Trophoblast cell (in vitro differentiated cells and primary cell): ENCODE measurements at regions not wholly inside any gene's neighbourhood (a gene's known extent, or its start where the extent isn't known, plus 50 kb on each side); places are given as distances from the start of the nearest gene placed in this dataset.
A peak's percentile ranks its signal among the peaks of the same experiment; 100 is the strongest.

Source experiments
- DNase-seq, 2 donors: peaks; one replicate each; pipeline ENCODE4 v3.0.0-alpha.2; 2016
- H2AFZ ChIP-seq: 2 replicates; pipeline ENCODE4 v1.6.1; 2013; ENCODE audit warnings: low read length, moderate library complexity, mild to moderate bottlenecking; ENCODE audit not compliant: insufficient read depth, poor library complexity
- H2AK5ac ChIP-seq: 2 replicates; pipeline ENCODE4 v1.6.1; 2013; ENCODE audit warnings: mild to moderate bottlenecking, low read length
- H2BK120ac ChIP-seq: 2 replicates; pipeline ENCODE4 v1.6.1; 2013; ENCODE audit warnings: low read length, mild to moderate bottlenecking, moderate library complexity; ENCODE audit not compliant: insufficient read depth, poor library complexity
- H2BK12ac ChIP-seq: 2 replicates; pipeline ENCODE4 v1.6.1; 2013; ENCODE audit warnings: mild to moderate bottlenecking, low read length, moderate library complexity
- H2BK5ac ChIP-seq: 2 replicates; pipeline ENCODE4 v1.6.1; 2013; ENCODE audit warnings: low read length, low read depth, moderate library complexity, mild to moderate bottlenecking; ENCODE audit not compliant: poor library complexity
- H3K14ac ChIP-seq: 2 replicates; pipeline ENCODE4 v1.6.1; 2013; ENCODE audit warnings: mild to moderate bottlenecking, low read length
- H3K18ac ChIP-seq: 2 replicates; pipeline ENCODE4 v1.6.1; 2013; ENCODE audit warnings: mild to moderate bottlenecking, low read length
- H3K23ac ChIP-seq: 2 replicates; pipeline ENCODE4 v1.6.1; 2013; ENCODE audit warnings: low read length
- H3K27ac ChIP-seq: 2 replicates; pipeline ENCODE4 v1.5.1; 2013; ENCODE audit warnings: low read depth, mild to moderate bottlenecking, inconsistent platforms, low read length, moderate library complexity
- H3K27me3 ChIP-seq: 2 replicates; pipeline ENCODE4 v1.6.1; 2013; ENCODE audit warnings: inconsistent platforms, mild to moderate bottlenecking, low read length, moderate library complexity; ENCODE audit not compliant: insufficient read depth
- H3K36me3 ChIP-seq, 2 experiments: 1 replicate in 1 of 2; 2 replicates in 1 of 2; pipeline ENCODE4 v1.6.1; 2013; ENCODE audit warnings: low read length in 2 of 2, mild to moderate bottlenecking in 2 of 2, moderate library complexity in 1 of 2; ENCODE audit not compliant: insufficient read depth in 2 of 2, control insufficient read depth in 1 of 2
- H3K4ac ChIP-seq: 2 replicates; pipeline ENCODE4 v1.6.1; 2013; ENCODE audit warnings: low read depth, mild to moderate bottlenecking, low read length, moderate library complexity
- H3K4me1 ChIP-seq, 2 experiments: 1 replicate in 1 of 2; 2 replicates in 1 of 2; pipeline ENCODE4 v1.6.1; 2013; ENCODE audit warnings: low read length in 2 of 2, mild to moderate bottlenecking in 2 of 2, moderate library complexity in 1 of 2; ENCODE audit not compliant: insufficient read depth in 2 of 2, control insufficient read depth in 1 of 2
- H3K4me2 ChIP-seq: 2 replicates; pipeline ENCODE4 v1.6.1; 2013; ENCODE audit warnings: inconsistent platforms, mild to moderate bottlenecking, low read length, moderate library complexity
- H3K4me3 ChIP-seq: 2 replicates; pipeline ENCODE4 v1.5.1; 2013; ENCODE audit warnings: mild to moderate bottlenecking, low read depth, low read length, inconsistent platforms
- H3K79me1 ChIP-seq: one replicate; pipeline ENCODE4 v1.6.1; 2013; ENCODE audit warnings: low read length
- H3K79me2 ChIP-seq: 2 replicates; pipeline ENCODE4 v1.6.1; 2013; ENCODE audit warnings: low read length, mild to moderate bottlenecking; ENCODE audit not compliant: control insufficient read depth, insufficient read depth, poor library complexity
- H3K9ac ChIP-seq: 2 replicates; pipeline ENCODE4 v1.6.1; 2013; ENCODE audit warnings: mild to moderate bottlenecking, low read length
- H3K9me3 ChIP-seq: 2 replicates; pipeline ENCODE4 v1.6.1; 2013; ENCODE audit warnings: low read depth, mild to moderate bottlenecking, control low read depth, inconsistent platforms, low read length; ENCODE audit not compliant: insufficient read depth
- H4K12ac ChIP-seq: 2 replicates; pipeline ENCODE4 v1.6.1; 2013; ENCODE audit warnings: low read depth, mild to moderate bottlenecking, low read length, moderate library complexity
- H4K8ac ChIP-seq: 2 replicates; pipeline ENCODE4 v1.6.1; 2013; ENCODE audit warnings: low read depth, mild to moderate bottlenecking, low read length, moderate library complexity
- H4K91ac ChIP-seq: one replicate; pipeline ENCODE4 v1.6.1; 2013; ENCODE audit warnings: low read depth, mild to moderate bottlenecking, low read length, moderate library complexity
- WGBS: extraction: QIAGEN DNeasy Blood & Tissue Kit; methylation state at CpG from one replicate; pipeline ENCODE4 v1.1.7; 2013; ENCODE audit warnings: missing lambda C conversion rate; ENCODE audit not compliant: insufficient read length, insufficient coverage; ENCODE audit errors: extremely low coverage; 5-methylcytosine and 5-hydroxymethylcytosine counted together

DNA sequence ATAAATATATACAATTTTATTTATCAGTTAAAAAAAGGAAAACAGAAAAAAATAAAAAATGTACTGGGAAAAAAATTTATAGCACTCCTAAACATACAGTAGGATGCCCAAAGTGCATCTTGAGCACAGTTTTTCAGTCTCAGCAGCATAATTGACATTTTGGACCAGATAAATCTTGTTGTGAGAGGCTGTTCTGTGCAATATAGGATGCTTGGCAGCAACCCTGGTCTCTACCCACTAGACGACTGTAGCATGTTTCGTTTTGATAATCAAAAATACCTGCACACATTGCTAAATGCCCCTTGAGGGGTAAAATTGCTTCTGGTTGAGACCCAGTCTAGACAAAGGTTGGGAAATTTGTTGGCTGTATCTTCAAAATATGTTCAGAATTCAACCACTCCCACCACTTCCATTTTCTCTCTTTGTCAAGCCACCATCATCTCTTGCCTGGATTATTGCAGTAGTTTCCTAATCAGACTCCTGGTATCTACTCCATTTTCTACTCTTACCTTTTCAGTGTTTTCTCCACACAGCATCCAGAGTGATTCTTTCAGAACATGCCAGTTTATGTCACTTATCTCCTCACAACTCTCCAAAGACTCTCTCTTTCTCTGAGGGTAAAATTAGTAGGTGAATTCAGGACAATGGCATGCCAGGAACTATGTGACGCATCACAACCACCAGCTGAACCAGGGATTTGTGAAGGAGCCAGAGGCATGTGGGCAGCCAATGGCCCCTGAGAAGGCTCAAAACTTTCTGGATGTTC, 91.4 kb downstream of the GPR85 start:
- no peak overlapping the region for H2AFZ ChIP-seq
- no peak overlapping the region for H3K9ac ChIP-seq
- no peak overlapping the region for H3K14ac ChIP-seq
- no peak overlapping the region for H3K4me3 ChIP-seq
- H3K79me2 ChIP-seq: no peaks in the 10 kb centered on the region
- peak overlapping the region; percentile 35 for H3K27ac ChIP-seq
- H4K12ac ChIP-seq: no peak overlapping the region
- no peak overlapping the region for H2BK12ac ChIP-seq
- H3K36me3 ChIP-seq: no peaks in the 10 kb centered on the region
- H4K8ac ChIP-seq: no peak overlapping the region
- peaks cover 0 to 3% of the 10 kb centered on the region in 2 experiments for H3K4me1 ChIP-seq
- H4K91ac ChIP-seq: no peak overlapping the region
- no peak overlapping the region for H3K4ac ChIP-seq
- no peaks in the 10 kb centered on the region for H3K27me3 ChIP-seq
- no peaks in the 10 kb centered on the region for H3K79me1 ChIP-seq
- H3K4me2 ChIP-seq: no peak overlapping the region
- WGBS: no CpG with 5 or more reads among the region's 3 CpGs
- H3K23ac ChIP-seq: no peak overlapping the region
- peak; percentile 84 to 99 for DNase-seq
- H3K18ac ChIP-seq: no peak overlapping the region
- no peaks in the 10 kb centered on the region for H3K9me3 ChIP-seq
- no peak overlapping the region for H2AK5ac ChIP-seq
- H2BK120ac ChIP-seq: no peak overlapping the region
- no peak overlapping the region for H2BK5ac ChIP-seq

DNA sequence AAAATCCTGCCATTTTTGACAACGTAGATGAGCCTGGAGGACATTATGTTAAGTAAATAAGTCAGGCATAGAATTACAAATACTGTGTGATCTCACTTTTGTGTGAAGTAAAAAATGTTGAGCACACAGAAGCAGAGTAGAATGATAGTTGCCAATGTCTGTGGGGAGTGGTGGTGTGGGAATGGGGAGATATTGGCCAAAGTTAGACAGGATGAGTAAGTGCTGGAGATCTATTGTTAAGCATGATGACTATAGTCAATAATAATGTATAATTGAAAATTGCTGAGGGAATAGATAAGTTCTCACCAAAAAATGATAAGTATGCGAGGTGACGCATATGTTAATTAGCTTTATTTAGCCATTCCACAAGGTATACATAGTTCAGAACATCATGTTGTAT, 92.0 kb downstream of the GPR85 start:
- Histone ChIP-seq H4K91ac (no peak overlapping the region), H2BK5ac (no peak overlapping the region), H3K4me1 (peaks cover 0 to 3% of the 10 kb centered on the region in 2 experiments)

DNA sequence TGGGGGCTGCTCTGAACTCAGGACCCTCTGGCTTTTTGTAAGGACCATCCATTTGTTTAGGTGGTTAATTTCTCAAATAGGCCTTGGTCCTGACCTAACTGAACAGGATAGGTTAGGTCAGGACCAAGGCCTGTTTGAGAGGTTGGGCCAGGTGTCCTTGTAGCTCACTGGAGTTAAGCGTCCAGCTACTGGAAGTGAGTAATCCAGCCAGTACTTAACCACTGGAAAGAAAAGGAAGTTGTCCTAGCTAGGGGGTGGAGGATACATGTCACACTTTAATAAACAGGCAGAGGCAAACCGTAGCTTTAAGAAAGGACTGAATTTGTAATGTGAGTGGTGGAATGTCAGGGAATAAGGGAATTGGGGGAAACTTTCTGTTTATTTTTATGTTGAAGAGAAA, 96.0 kb downstream of the GPR85 start:
- no peak overlapping the region for H2AK5ac ChIP-seq
- no peak overlapping the region for H2BK120ac ChIP-seq
- H3K9me3 ChIP-seq: no peaks in the 10 kb centered on the region
- no peak overlapping the region for H2BK5ac ChIP-seq
- no peak overlapping the region for H3K27ac ChIP-seq
- WGBS: no CpG with 5 or more reads among the region's 2 CpGs
- no peaks in the 10 kb centered on the region for H3K36me3 ChIP-seq
- H2AFZ ChIP-seq: no peak overlapping the region
- no peak overlapping the region for H3K4ac ChIP-seq
- H3K4me1 ChIP-seq: peaks cover 0 to 5% of the 10 kb centered on the region in 2 experiments
- no peaks in the 10 kb centered on the region for H3K79me2 ChIP-seq
- no peak overlapping the region for H3K23ac ChIP-seq
- no peak overlapping the region for H4K12ac ChIP-seq
- DNase-seq: peak in 1 of 2 donors; percentile 26
- no peak overlapping the region for H3K4me3 ChIP-seq
- H3K4me2 ChIP-seq: no peak overlapping the region
- no peak overlapping the region for H3K14ac ChIP-seq
- H3K18ac ChIP-seq: no peak overlapping the region
- no peak overlapping the region for H4K91ac ChIP-seq
- no peak overlapping the region for H3K9ac ChIP-seq
- H3K79me1 ChIP-seq: peaks cover 3% of the 10 kb centered on the region
- no peaks in the 10 kb centered on the region for H3K27me3 ChIP-seq
- no peak overlapping the region for H2BK12ac ChIP-seq
- no peak overlapping the region for H4K8ac ChIP-seq

More for the DNA sequence above, 92.0 kb downstream of the GPR85 start:
- H3K79me2 ChIP-seq: no peaks in the 10 kb centered on the region
- no peak overlapping the region for H2BK12ac ChIP-seq
- no peak overlapping the region for H3K27ac ChIP-seq
- no peaks in the 10 kb centered on the region for H3K27me3 ChIP-seq
- no peak overlapping the region for H2AK5ac ChIP-seq
- no peak overlapping the region for H4K12ac ChIP-seq
- no peak overlapping the region for H2BK120ac ChIP-seq
- no peak overlapping the region for H3K18ac ChIP-seq
- no peaks in the 10 kb centered on the region for H3K36me3 ChIP-seq
- H4K8ac ChIP-seq: no peak overlapping the region
- no peaks in the 10 kb centered on the region for H3K9me3 ChIP-seq
- no peak overlapping the region for H3K4me2 ChIP-seq
- H3K79me1 ChIP-seq: no peaks in the 10 kb centered on the region
- no peak overlapping the region for H3K4me3 ChIP-seq
- peak; percentile 64 to 90 for DNase-seq
- H2AFZ ChIP-seq: no peak overlapping the region
- no peak overlapping the region for H3K14ac ChIP-seq
- H3K23ac ChIP-seq: no peak overlapping the region
- no peak overlapping the region for H3K9ac ChIP-seq
- WGBS: no CpG with 5 or more reads among the region's 3 CpGs
- no peak overlapping the region for H3K4ac ChIP-seq

DNA sequence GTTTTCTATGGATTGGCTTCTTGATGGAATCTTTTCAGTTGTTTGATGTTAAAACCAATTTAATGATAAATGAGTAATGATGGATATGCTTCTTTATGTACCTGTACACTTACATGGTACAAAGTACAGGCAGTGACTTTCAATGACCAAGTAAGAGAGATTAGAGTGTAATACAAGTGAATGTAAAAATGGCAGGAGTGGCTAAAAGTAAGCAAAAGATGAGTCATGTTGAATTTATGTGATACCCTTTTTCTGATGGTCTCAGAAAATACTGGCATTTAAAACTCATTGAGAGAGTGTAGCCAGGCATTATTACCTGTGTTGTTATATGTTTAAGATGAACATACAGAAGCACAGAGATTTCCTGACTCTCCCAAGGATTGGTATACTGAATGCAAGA, 97.1 kb downstream of the GPR85 start:
- H3K4me3 ChIP-seq: no peak overlapping the region
- no peak overlapping the region for H3K27ac ChIP-seq
- H3K4me2 ChIP-seq: no peak overlapping the region
- no peaks in the 10 kb centered on the region for H3K27me3 ChIP-seq
- DNase-seq: no peak
- H2BK12ac ChIP-seq: no peak overlapping the region
- no peak overlapping the region for H2AFZ ChIP-seq
- no peak overlapping the region for H3K18ac ChIP-seq
- peaks cover 5% of the 10 kb centered on the region for H3K79me1 ChIP-seq
- no peak overlapping the region for H2BK120ac ChIP-seq
- peaks cover 0 to 5% of the 10 kb centered on the region in 2 experiments for H3K4me1 ChIP-seq
- no peaks in the 10 kb centered on the region for H3K9me3 ChIP-seq
- no peaks in the 10 kb centered on the region for H3K79me2 ChIP-seq
- H4K12ac ChIP-seq: no peak overlapping the region
- H3K36me3 ChIP-seq: no peaks in the 10 kb centered on the region
- H4K8ac ChIP-seq: no peak overlapping the region
- no peak overlapping the region for H4K91ac ChIP-seq
- no peak overlapping the region for H2AK5ac ChIP-seq
- H3K23ac ChIP-seq: no peak overlapping the region
- no peak overlapping the region for H3K9ac ChIP-seq
- H3K4ac ChIP-seq: no peak overlapping the region
- H3K14ac ChIP-seq: no peak overlapping the region
- H2BK5ac ChIP-seq: no peak overlapping the region
